HepG2 (cell line): ENCODE measurements at regions not wholly inside any gene's neighbourhood (a gene's known extent, or its start where the extent isn't known, plus 50 kb on each side); places are given as distances from the start of the nearest gene placed in this dataset.

Source experiments
- ATAC-seq: fragments of 200-7000 bp; cut with Tn5 transposase; 3 replicates; pipeline ENCODE4 v1.9.1; 2020; ENCODE audit warnings: mild to moderate bottlenecking, moderate library complexity
- BruUV-seq: library from RNA; stranded (reverse); fragments of 400-500 nt; replicated peaks from 2 replicates; lab custom pipeline; 2021; lab: Mats Ljungman, UMichigan
- CTCF ChIA-PET: fragments of 300-600 bp; formaldehyde crosslinking; extraction: SDS; loops from one replicate; lab custom pipeline; 2021; ENCODE audit warnings: low total read pairs, inconsistent platforms, low intra/inter-chr PET ratio; lab: Yijun Ruan, JAX
- POLR2A ChIA-PET: fragments of 350-600 bp; sonication (Branson Sonifier 250); formaldehyde crosslinking; loops from one replicate; lab custom pipeline; 2020; ENCODE audit warnings: antibody characterized with exemption, inconsistent platforms; lab: Yijun Ruan, JAX
- DNase-seq: peaks from one replicate; pipeline ENCODE4 v3.0.0-alpha.2; 2015; ENCODE audit warnings: low spot score
- FAIRE-seq: peaks from 3 replicates; lab custom pipeline; 2011; peaks lifted over from hg19 to GRCh38; lab: Jason Lieb, UNC
- H2AFZ ChIP-seq: one replicate; pipeline ENCODE4 v1.6.1; 2011; ENCODE audit warnings: low read length, inconsistent platforms
- H3K27ac ChIP-seq: fragments of 300-600 bp; 3 replicates; pipeline ENCODE4 v1.8.0; 2011; ENCODE audit warnings: mixed run types, mild to moderate bottlenecking, mixed read lengths, low read length, inconsistent platforms; ENCODE audit not compliant: insufficient read depth; ENCODE audit errors: extremely low read length
- H3K27me3 ChIP-seq, 2 experiments: fragments of 200-600 bp in 1 of 2; 2 replicates in 1 of 2; 3 replicates in 1 of 2; pipeline versions ENCODE4 v1.6.0 to v1.8.0; 2011; ENCODE audit warnings: low read length in 2 of 2, mild to moderate bottlenecking in 2 of 2, moderate library complexity in 2 of 2, inconsistent platforms in 1 of 2; ENCODE audit not compliant: insufficient read depth in 2 of 2, control insufficient read depth in 1 of 2
- H3K36me3 ChIP-seq, 2 experiments: fragments of 200-600 bp in 1 of 2; replicated peaks in 1 of 2; 2 replicates in 1 of 2; 3 replicates in 1 of 2; pipeline versions ENCODE4 v1.5.1 to v1.8.0; 2011; ENCODE audit warnings: low read length in 2 of 2, inconsistent platforms in 1 of 2; ENCODE audit not compliant: insufficient read depth in 2 of 2, control insufficient read depth in 1 of 2
- H3K4me1 ChIP-seq: 2 replicates; pipeline ENCODE4 v1.5.1; 2012; ENCODE audit warnings: low read length, inconsistent platforms; ENCODE audit not compliant: insufficient read depth
- H3K4me2 ChIP-seq: 2 replicates; pipeline ENCODE4 v1.6.0; 2011; ENCODE audit warnings: low read depth, low read length, inconsistent platforms
- H3K4me3 ChIP-seq, 3 experiments: fragments of 200-600 bp in 1 of 3; sonication (generic), shearing (Covaris generic) in 1 of 3; replicated peaks in 1 of 3; 2 replicates each; pipeline ENCODE4 v1.5.1; 2011 to 2016; ENCODE audit warnings: low read length in 3 of 3, inconsistent platforms in 2 of 3, low read depth in 2 of 3, mild to moderate bottlenecking in 2 of 3, control low read depth in 1 of 3, mixed read lengths in 1 of 3; ENCODE audit not compliant: insufficient read depth in 1 of 3
- H3K79me2 ChIP-seq: one replicate; pipeline ENCODE4 v1.6.1; 2011; ENCODE audit warnings: low read length, inconsistent platforms; ENCODE audit not compliant: insufficient read depth
- H3K9ac ChIP-seq: 2 replicates; pipeline ENCODE4 v1.6.0; 2011; ENCODE audit warnings: mild to moderate bottlenecking, low read depth, low read length, inconsistent platforms; ENCODE audit not compliant: insufficient read depth
- H3K9me3 ChIP-seq: 2 replicates; pipeline ENCODE4 v1.5.1; 2012; ENCODE audit warnings: mild to moderate bottlenecking, low read length
- H4K20me1 ChIP-seq: 2 replicates; pipeline ENCODE4 v1.6.0; 2011; ENCODE audit warnings: inconsistent platforms, mild to moderate bottlenecking, low read length, moderate library complexity; ENCODE audit not compliant: insufficient read depth
- BCL6 ChIP-seq: IDR thresholded peaks from 2 replicates; pipeline ENCODE4 v1.6.1; 2016; ENCODE audit warnings: missing genetic modification reagents, missing compliant biosample characterization
- EHMT2 ChIP-seq: fragments of 200-600 bp; sonication (generic); IDR thresholded peaks from 2 replicates; pipeline ENCODE4 v1.7.0; 2017; ENCODE audit warnings: antibody characterized with exemption, low read depth, low read length, borderline replicate concordance
- NFYB ChIP-seq: sonication (generic); formaldehyde crosslinking; IDR thresholded peaks from 2 replicates; pipeline ENCODE4 v1.4.0; 2020; ENCODE audit warnings: missing genetic modification reagents
- NKX3-1 ChIP-seq: sonication (generic); formaldehyde crosslinking; IDR thresholded peaks from 2 replicates; pipeline ENCODE4 v1.5.0; 2020; ENCODE audit warnings: missing genetic modification reagents
- SP5 ChIP-seq: IDR thresholded peaks from 2 replicates; pipeline ENCODE4 v1.6.1; 2016; ENCODE audit warnings: low read depth, borderline replicate concordance
- ZBTB21 ChIP-seq: sonication (generic); formaldehyde crosslinking; IDR thresholded peaks from 2 replicates; pipeline ENCODE4 v1.4.0; 2020; ENCODE audit warnings: missing genetic modification reagents
- ZFY ChIP-seq: sonication (generic); formaldehyde crosslinking; IDR thresholded peaks from 2 replicates; pipeline ENCODE4 v1.4.0; 2020; ENCODE audit warnings: missing genetic modification reagents
- ZNF12 ChIP-seq: sonication (generic); formaldehyde crosslinking; IDR thresholded peaks from 2 replicates; pipeline ENCODE4 v1.5.0; 2020; ENCODE audit warnings: missing genetic modification reagents
- ZNF224 ChIP-seq: sonication (generic); formaldehyde crosslinking; IDR thresholded peaks from 2 replicates; pipeline ENCODE4 v1.5.0; 2020; ENCODE audit warnings: mild to moderate bottlenecking, missing genetic modification reagents
- ZNF337 ChIP-seq: sonication (generic); formaldehyde crosslinking; IDR thresholded peaks from 2 replicates; pipeline ENCODE4 v1.5.1; 2020; ENCODE audit warnings: missing genetic modification reagents, low read depth, mild to moderate bottlenecking, borderline replicate concordance
- ZNF383 ChIP-seq: sonication (generic); formaldehyde crosslinking; IDR thresholded peaks from 2 replicates; pipeline ENCODE4 v1.4.0; 2020; ENCODE audit warnings: missing genetic modification reagents, mild to moderate bottlenecking, borderline replicate concordance
- ZNF431 ChIP-seq: sonication (generic); formaldehyde crosslinking; IDR thresholded peaks from 2 replicates; pipeline ENCODE4 v1.9.0; 2022; ENCODE audit warnings: missing genetic modification reagents, low read depth, mild to moderate bottlenecking, borderline replicate concordance
- ZNF629 ChIP-seq: sonication (generic); formaldehyde crosslinking; conservative IDR thresholded peaks from 2 replicates; pipeline ENCODE4 v1.5.0; 2020; ENCODE audit warnings: missing genetic modification reagents
- ZNF777 ChIP-seq: sonication (generic); formaldehyde crosslinking; IDR thresholded peaks from 2 replicates; pipeline ENCODE4 v1.4.0; 2020; ENCODE audit warnings: missing genetic modification reagents
- ZSCAN31 ChIP-seq: sonication (generic); formaldehyde crosslinking; IDR thresholded peaks from 2 replicates; pipeline ENCODE4 v1.5.0; 2020; ENCODE audit warnings: low read depth, mild to moderate bottlenecking, missing genetic modification reagents
- ZZZ3 ChIP-seq: sonication (generic); formaldehyde crosslinking; IDR thresholded peaks from 2 replicates; pipeline ENCODE4 v1.4.0; 2020; ENCODE audit warnings: missing genetic modification reagents, mild to moderate bottlenecking, borderline replicate concordance
- WGBS: methylation state at CpG from one replicate; pipeline ENCODE4 v1.1.6; 2017; ENCODE audit warnings: low lambda C conversion rate; 5-methylcytosine and 5-hydroxymethylcytosine counted together
- in situ Hi-C: cut with HindIII; loops from 2 replicates; pipeline ENCODE4 v1.10.0; 2017; ENCODE audit warnings: low pct_unique_long_range_greater_than_20kb; ENCODE audit not compliant: extremely low pct_ligation_motif_present
- intact Hi-C: fragments of 100-400 bp; cut with micrococcal nuclease; formaldehyde crosslinking; loops from one replicate; pipeline ENCODE4 v1.10.0; 2022; ENCODE audit not compliant: unreplicated experiment
- TF ChIP-seq, protein P1 (sequence below): sonication (generic); formaldehyde crosslinking; conservative IDR thresholded peaks from 2 replicates; pipeline ENCODE4 v1.8.0; 2022; ENCODE audit warnings: low read depth, missing genetic modification reagents
- TF ChIP-seq, protein P2 (sequence below): sonication (generic); formaldehyde crosslinking; IDR thresholded peaks from 2 replicates; pipeline ENCODE4 v1.5.0; 2020; ENCODE audit warnings: mild to moderate bottlenecking, missing genetic modification reagents

DNA sequence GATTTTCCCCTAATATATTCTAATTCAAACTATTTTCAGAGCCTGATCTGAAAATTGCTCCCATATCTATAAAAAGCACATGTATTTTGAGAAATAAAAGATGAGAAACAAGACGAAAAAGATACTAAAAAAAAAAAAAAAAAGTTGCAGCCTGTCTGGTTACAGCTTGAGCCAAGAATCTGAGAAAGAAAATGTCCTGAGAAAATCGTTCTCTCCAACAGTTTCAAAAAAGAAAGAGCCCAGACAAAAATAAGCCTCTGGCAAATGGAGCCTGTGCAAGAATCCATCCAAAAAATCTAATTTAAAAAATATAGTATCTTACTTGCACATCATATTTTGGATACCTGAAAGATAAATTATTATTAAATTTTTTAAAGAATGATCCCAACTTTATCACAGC lies 163.0 kb upstream of the TBL1X start:
- WGBS = 0% methylated on average over 2 of the region's 2 CpGs
- Histone ChIP-seq H3K79me2 (no peaks in the 10 kb centered on the region), H3K9ac (no peak overlapping the region), H3K4me2 (no peak overlapping the region), H3K4me1 (no peaks in the 10 kb centered on the region), H3K9me3 (no peaks in the 10 kb centered on the region), H3K27ac (no peak overlapping the region), H4K20me1 (no peaks in the 10 kb centered on the region), H2AFZ (no peak overlapping the region), H3K27me3 (no peaks in the 10 kb centered on the region; a peak in 1 of 5 replicates), H3K36me3 (no peaks in the 10 kb centered on the region), H3K4me3 (no peak overlapping the region)
- intact Hi-C loops (no loop called here), in situ Hi-C loops (no loop called here)
- no TSS peak for BruUV-seq
- POLR2A ChIA-PET = no interaction called here
- no peak for DNase-seq
- no peak for FAIRE-seq
- no peak for TF ChIP-seq ZFY (CRISPR knock-in tag)
- no peak for TF ChIP-seq ZNF777 (CRISPR knock-in tag)
- no peak for TF ChIP-seq ZNF629 (CRISPR knock-in tag)
- TF ChIP-seq ZNF431 (CRISPR knock-in tag) = no peak
- TF ChIP-seq NKX3-1 (CRISPR knock-in tag) = no peak
- no peak for TF ChIP-seq ZNF12 (CRISPR knock-in tag)
- CTCF ChIA-PET = no interaction called here
- ATAC-seq = no peak

DNA sequence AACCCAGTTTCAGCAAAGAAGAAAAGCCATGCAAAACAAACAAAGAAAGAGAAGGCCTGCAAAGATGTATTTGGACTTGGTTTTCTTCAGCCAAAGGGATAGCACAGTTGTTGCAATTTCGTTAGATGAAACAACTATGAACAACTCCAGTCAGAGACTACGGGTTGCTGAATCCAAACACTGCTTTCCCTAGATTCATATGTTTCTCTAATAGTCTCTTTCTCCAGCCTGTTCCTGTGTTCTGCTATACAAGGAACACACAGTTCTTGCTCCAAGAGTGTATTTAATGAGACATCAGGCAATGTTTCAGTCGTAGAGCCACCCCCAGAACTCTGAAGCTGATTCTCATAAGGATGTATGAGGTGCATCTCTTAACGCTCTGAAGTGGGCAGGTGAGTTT lies 162.5 kb upstream of the TBL1X start:
- H3K36me3 ChIP-seq = no peaks in the 10 kb centered on the region
- H3K9ac ChIP-seq = no peak overlapping the region
- H2AFZ ChIP-seq = no peak overlapping the region
- ChIA-PET CTCF (no interaction called here), POLR2A (no interaction called here)
- no peak overlapping the region for H3K27ac ChIP-seq
- ATAC-seq (no peak), DNase-seq (no peak), FAIRE-seq (no peak)
- no peaks in the 10 kb centered on the region for H4K20me1 ChIP-seq
- no TSS peak for BruUV-seq
- no peaks in the 10 kb centered on the region for H3K4me1 ChIP-seq
- no peak overlapping the region for H3K4me3 ChIP-seq
- no peaks in the 10 kb centered on the region for H3K79me2 ChIP-seq
- in situ Hi-C loops (no loop called here), intact Hi-C loops (no loop called here)
- no peaks in the 10 kb centered on the region for H3K9me3 ChIP-seq
- no peak overlapping the region for H3K4me2 ChIP-seq
- 41% methylated on average over 2 of the region's 4 CpGs for WGBS
- TF ChIP-seq ZNF383 (CRISPR knock-in tag) (no peak), ZBTB21 (CRISPR knock-in tag) (no peak), BCL6 (no peak), ZNF337 (CRISPR knock-in tag) (no peak), ZNF224 (CRISPR knock-in tag) (no peak), EHMT2 (no peak), SP5 (CRISPR knock-in tag) (no peak), NFYB (CRISPR knock-in tag) (no peak), ZZZ3 (no peak), ZSCAN31 (no peak)
- TF ChIP-seq, protein P1, sequence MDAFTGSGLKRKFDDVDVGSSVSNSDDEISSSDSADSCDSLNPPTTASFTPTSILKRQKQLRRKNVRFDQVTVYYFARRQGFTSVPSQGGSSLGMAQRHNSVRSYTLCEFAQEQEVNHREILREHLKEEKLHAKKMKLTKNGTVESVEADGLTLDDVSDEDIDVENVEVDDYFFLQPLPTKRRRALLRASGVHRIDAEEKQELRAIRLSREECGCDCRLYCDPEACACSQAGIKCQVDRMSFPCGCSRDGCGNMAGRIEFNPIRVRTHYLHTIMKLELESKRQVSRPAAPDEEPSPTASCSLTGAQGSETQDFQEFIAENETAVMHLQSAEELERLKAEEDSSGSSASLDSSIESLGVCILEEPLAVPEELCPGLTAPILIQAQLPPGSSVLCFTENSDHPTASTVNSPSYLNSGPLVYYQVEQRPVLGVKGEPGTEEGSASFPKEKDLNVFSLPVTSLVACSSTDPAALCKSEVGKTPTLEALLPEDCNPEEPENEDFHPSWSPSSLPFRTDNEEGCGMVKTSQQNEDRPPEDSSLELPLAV (CRISPR knock-in tag) = no peak
- TF ChIP-seq, protein P2, sequence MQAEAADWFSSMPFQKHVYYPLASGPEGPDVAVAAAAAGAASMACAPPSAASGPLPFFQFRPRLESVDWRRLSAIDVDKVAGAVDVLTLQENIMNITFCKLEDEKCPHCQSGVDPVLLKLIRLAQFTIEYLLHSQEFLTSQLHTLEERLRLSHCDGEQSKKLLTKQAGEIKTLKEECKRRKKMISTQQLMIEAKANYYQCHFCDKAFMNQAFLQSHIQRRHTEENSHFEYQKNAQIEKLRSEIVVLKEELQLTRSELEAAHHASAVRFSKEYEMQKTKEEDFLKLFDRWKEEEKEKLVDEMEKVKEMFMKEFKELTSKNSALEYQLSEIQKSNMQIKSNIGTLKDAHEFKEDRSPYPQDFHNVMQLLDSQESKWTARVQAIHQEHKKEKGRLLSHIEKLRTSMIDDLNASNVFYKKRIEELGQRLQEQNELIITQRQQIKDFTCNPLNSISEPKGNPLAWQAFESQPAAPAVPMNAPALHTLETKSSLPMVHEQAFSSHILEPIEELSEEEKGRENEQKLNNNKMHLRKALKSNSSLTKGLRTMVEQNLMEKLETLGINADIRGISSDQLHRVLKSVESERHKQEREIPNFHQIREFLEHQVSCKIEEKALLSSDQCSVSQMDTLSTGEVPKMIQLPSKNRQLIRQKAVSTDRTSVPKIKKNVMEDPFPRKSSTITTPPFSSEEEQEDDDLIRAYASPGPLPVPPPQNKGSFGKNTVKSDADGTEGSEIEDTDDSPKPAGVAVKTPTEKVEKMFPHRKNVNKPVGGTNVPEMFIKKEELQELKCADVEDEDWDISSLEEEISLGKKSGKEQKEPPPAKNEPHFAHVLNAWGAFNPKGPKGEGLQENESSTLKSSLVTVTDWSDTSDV (CRISPR knock-in tag) = no peak
- H3K27me3 ChIP-seq = no peaks in the 10 kb centered on the region; a peak in 1 of 5 replicates
